Liver (tissue), 3 donors: ENCODE measurements at regions not wholly inside any gene's neighbourhood (a gene's known extent, or its start where the extent isn't known, plus 50 kb on each side); places are given as distances from the start of the nearest gene placed in this dataset.

Experiments
- EGR1 ChIP-seq, 2 donors: IDR thresholded peaks; 2 replicates each; pipeline ENCODE4 v1.6.1; 2016 to 2018; ENCODE audit warnings: antibody characterized with exemption in 2 of 2, low read depth in 2 of 2
- GABPA ChIP-seq, 2 donors: IDR thresholded peaks in 1 of 2; conservative IDR thresholded peaks in 1 of 2; 2 replicates each; pipeline ENCODE4 v1.6.1; 2016; ENCODE audit warnings: antibody characterized with exemption in 2 of 2, mild to moderate bottlenecking in 1 of 2, moderate library complexity in 1 of 2
- JUND ChIP-seq, 2 donors: IDR thresholded peaks; 2 replicates each; pipeline ENCODE4 v1.6.1; 2016; ENCODE audit warnings: antibody characterized with exemption in 2 of 2
- RAD21 ChIP-seq, 2 donors: IDR thresholded peaks; 2 replicates each; pipeline ENCODE4 v1.6.1; 2016; ENCODE audit warnings: antibody characterized with exemption in 2 of 2, mild to moderate bottlenecking in 2 of 2
- SP1 ChIP-seq: IDR thresholded peaks from 2 replicates; pipeline ENCODE4 v1.6.1; 2018; ENCODE audit warnings: antibody characterized with exemption, mild to moderate bottlenecking
- TAF1 ChIP-seq: conservative IDR thresholded peaks from 2 replicates; pipeline ENCODE4 v1.6.1; 2016; ENCODE audit warnings: antibody characterized with exemption, mild to moderate bottlenecking
- YY1 ChIP-seq: IDR thresholded peaks from 2 replicates; pipeline ENCODE4 v1.6.1; 2016; ENCODE audit warnings: antibody characterized with exemption, mild to moderate bottlenecking
- TF ChIP-seq, protein P1 (sequence below): fragments of 150-350 bp; IDR thresholded peaks from 2 replicates; pipeline ENCODE4 v1.5.1; 2017; ENCODE audit warnings: improper control_type of control experiment, low read depth, low read length; ENCODE audit not compliant: missing input control
- TF ChIP-seq, protein P2 (sequence below): IDR thresholded peaks from 2 replicates; pipeline ENCODE4 v1.6.1; 2016; ENCODE audit warnings: antibody characterized with exemption, mild to moderate bottlenecking
- TF ChIP-seq, protein P3 (sequence below): IDR thresholded peaks from 2 replicates; pipeline ENCODE4 v1.6.1; 2016; ENCODE audit warnings: antibody characterized with exemption
- TF ChIP-seq, protein P4 (sequence below): IDR thresholded peaks from 2 replicates; pipeline ENCODE4 v1.6.1; 2016; ENCODE audit warnings: antibody characterized with exemption
- TF ChIP-seq, protein P5 (sequence below): IDR thresholded peaks from 2 replicates; pipeline ENCODE4 v1.6.1; 2016; ENCODE audit warnings: antibody characterized with exemption
- donor health status: healthy.
- donor health status: healthy.

DNA sequence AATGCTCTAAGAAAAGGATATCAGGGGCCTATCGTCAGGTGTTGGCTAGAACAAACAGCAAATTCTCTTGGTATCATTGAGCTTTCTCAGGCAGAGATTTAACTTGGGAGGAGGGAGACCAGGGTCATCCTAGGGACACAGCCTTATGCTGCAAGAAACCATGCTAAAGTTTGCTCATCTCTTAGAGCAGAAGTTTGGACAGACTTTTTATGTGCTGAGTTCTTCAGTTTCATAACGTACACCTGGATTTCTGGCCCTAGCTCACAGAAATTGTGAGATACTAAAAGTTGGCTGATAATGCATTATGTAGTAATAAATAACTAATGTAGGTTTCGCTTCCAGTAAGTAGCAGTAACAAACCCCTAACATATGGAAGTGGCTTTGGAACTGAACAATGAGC lies 1359.8 kb upstream of the CDH9 start:
- TF ChIP-seq, protein P1, sequence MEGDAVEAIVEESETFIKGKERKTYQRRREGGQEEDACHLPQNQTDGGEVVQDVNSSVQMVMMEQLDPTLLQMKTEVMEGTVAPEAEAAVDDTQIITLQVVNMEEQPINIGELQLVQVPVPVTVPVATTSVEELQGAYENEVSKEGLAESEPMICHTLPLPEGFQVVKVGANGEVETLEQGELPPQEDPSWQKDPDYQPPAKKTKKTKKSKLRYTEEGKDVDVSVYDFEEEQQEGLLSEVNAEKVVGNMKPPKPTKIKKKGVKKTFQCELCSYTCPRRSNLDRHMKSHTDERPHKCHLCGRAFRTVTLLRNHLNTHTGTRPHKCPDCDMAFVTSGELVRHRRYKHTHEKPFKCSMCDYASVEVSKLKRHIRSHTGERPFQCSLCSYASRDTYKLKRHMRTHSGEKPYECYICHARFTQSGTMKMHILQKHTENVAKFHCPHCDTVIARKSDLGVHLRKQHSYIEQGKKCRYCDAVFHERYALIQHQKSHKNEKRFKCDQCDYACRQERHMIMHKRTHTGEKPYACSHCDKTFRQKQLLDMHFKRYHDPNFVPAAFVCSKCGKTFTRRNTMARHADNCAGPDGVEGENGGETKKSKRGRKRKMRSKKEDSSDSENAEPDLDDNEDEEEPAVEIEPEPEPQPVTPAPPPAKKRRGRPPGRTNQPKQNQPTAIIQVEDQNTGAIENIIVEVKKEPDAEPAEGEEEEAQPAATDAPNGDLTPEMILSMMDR, result no peak
- no peak for TF ChIP-seq SP1
- TF ChIP-seq, protein P2, sequence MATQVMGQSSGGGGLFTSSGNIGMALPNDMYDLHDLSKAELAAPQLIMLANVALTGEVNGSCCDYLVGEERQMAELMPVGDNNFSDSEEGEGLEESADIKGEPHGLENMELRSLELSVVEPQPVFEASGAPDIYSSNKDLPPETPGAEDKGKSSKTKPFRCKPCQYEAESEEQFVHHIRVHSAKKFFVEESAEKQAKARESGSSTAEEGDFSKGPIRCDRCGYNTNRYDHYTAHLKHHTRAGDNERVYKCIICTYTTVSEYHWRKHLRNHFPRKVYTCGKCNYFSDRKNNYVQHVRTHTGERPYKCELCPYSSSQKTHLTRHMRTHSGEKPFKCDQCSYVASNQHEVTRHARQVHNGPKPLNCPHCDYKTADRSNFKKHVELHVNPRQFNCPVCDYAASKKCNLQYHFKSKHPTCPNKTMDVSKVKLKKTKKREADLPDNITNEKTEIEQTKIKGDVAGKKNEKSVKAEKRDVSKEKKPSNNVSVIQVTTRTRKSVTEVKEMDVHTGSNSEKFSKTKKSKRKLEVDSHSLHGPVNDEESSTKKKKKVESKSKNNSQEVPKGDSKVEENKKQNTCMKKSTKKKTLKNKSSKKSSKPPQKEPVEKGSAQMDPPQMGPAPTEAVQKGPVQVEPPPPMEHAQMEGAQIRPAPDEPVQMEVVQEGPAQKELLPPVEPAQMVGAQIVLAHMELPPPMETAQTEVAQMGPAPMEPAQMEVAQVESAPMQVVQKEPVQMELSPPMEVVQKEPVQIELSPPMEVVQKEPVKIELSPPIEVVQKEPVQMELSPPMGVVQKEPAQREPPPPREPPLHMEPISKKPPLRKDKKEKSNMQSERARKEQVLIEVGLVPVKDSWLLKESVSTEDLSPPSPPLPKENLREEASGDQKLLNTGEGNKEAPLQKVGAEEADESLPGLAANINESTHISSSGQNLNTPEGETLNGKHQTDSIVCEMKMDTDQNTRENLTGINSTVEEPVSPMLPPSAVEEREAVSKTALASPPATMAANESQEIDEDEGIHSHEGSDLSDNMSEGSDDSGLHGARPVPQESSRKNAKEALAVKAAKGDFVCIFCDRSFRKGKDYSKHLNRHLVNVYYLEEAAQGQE, result no peak
- TF ChIP-seq, protein P3, sequence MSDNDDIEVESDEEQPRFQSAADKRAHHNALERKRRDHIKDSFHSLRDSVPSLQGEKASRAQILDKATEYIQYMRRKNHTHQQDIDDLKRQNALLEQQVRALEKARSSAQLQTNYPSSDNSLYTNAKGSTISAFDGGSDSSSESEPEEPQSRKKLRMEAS, result no peak
- TF ChIP-seq JUND (IDR thresholded peaks at IDR 0.05), result no peak
- no peak for TF ChIP-seq GABPA (IDR thresholded peaks at IDR 0.05 in 1 of 2, conservative IDR thresholded peaks at IDR 0.05 in 1 of 2)
- no peak for TF ChIP-seq TAF1
- no peak for TF ChIP-seq EGR1 (IDR thresholded peaks at IDR 0.05; ENCODE audit: low read depth in 2 of 2)
- TF ChIP-seq, protein P4, sequence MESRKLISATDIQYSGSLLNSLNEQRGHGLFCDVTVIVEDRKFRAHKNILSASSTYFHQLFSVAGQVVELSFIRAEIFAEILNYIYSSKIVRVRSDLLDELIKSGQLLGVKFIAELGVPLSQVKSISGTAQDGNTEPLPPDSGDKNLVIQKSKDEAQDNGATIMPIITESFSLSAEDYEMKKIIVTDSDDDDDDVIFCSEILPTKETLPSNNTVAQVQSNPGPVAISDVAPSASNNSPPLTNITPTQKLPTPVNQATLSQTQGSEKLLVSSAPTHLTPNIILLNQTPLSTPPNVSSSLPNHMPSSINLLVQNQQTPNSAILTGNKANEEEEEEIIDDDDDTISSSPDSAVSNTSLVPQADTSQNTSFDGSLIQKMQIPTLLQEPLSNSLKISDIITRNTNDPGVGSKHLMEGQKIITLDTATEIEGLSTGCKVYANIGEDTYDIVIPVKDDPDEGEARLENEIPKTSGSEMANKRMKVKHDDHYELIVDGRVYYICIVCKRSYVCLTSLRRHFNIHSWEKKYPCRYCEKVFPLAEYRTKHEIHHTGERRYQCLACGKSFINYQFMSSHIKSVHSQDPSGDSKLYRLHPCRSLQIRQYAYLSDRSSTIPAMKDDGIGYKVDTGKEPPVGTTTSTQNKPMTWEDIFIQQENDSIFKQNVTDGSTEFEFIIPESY, result no peak
- TF ChIP-seq YY1, result no peak
- TF ChIP-seq RAD21 (IDR thresholded peaks at IDR 0.05), result no peak
- TF ChIP-seq, protein P5, sequence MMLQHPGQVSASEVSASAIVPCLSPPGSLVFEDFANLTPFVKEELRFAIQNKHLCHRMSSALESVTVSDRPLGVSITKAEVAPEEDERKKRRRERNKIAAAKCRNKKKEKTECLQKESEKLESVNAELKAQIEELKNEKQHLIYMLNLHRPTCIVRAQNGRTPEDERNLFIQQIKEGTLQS, result no peak
